ENCODE measurements at regions not wholly inside any gene's neighbourhood (a gene's known extent, or its start where the extent isn't known, plus 50 kb on each side); places are given as distances from the start of the nearest gene placed in this dataset.

DNA sequence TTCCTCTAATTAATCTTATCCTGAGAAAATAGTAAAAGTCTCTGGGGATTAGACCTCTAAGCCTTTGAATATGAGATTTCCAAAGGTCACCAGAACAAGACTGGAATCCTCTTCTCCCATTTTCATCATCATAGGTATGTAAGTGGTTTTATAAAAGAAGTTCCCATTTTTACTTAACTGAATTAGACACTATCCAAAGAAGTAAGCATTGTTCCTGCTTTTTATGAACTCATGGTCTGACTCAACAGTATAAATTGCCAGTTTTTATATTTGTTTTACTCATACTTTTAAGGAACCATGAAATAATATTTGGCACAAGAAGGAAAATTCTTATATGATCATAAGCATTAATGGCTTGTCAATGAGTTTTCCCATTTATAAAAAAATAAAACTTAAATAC, 167.1 kb upstream of the ADRA1B start:
- no peak for TF ChIP-seq CTCF (IDR thresholded peaks at IDR 0.05)

DNA sequence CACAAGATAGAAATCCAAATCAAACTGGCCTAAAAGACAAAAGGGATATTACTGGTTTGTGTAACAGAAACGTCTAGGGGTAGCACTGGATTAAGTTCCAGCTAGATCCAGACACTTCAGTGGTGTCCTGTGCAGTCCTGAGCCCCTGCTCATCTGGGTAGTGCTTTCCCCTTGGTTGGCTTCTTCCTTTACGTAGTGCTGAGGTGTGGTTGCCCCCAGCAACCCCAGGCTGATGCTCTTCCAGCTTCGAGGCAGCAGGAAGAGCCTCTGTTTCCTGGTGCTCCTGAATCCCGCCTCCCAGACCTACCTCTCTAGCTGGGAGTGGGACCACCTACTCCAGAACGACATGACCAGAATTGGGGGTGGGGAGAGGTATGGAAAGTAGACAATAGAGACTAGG, 166.1 kb upstream of the ADRA1B start:
- TF ChIP-seq CTCF (IDR thresholded peaks at IDR 0.05): no peak

- TF ChIP-seq CTCF (IDR thresholded peaks at IDR 0.05): no peak
Observed at GRCh38 chr5:159751459-159751858, 164.8 kb upstream of the ADRA1B start.

GRCh38 chr5:159752622-159753275, 163.5 kb upstream of the ADRA1B start:
- TF ChIP-seq CTCF (IDR thresholded peaks at IDR 0.05): no peak

DNA sequence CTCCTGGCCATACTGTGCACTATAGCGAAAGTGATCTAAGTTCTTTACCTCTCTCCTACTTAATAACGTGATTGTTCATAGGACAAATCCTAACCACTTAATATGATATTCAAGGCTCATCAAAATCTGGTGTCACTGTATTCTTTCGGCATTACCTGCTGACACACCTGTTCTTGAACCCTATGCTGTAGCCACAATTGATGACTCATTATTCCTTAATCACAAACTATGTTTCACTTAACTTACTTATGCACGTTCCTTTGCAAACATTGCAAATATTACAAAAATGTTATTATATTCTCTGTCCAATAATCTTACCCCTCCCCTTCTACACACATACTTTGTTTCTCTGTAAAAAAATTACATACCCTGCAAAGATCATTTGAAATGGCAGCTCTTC, 158.1 kb upstream of the ADRA1B start:
- TF ChIP-seq CTCF (IDR thresholded peaks at IDR 0.05): no peak

GRCh38 chr5:159759791-159760290, 156.4 kb upstream of the ADRA1B start:
- no peak for TF ChIP-seq CTCF (IDR thresholded peaks at IDR 0.05)

- TF ChIP-seq CTCF (IDR thresholded peaks at IDR 0.05): no peak
Observed at GRCh38 chr5:159762921-159763320, 153.4 kb upstream of the ADRA1B start.

DNA sequence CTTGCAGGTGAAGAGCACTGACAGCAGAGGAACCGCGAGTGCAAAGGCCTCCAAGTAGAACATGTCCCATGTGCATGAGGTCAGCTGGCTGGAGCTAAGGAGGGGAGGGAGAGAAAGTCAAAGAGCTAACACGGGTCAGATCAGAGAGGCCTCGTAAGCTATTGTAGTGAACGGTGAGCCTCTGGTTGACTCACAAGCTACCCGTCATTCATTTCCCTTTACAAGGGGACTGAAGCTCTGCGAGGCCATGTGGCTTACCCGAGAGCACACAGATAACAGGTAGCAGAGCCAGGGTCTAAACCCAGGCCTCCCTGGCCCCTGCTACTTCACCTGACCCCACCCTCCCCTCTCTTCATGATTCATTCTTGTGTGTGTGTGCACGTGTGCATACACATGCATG, 152.7 kb upstream of the ADRA1B start:
- no peak for TF ChIP-seq CTCF (IDR thresholded peaks at IDR 0.05)

All from LNCAP (cell line).